K562 (cell line): ENCODE measurements at regions not wholly inside any gene's neighbourhood (a gene's known extent, or its start where the extent isn't known, plus 50 kb on each side); places are given as distances from the start of the nearest gene placed in this dataset.

ENCODE experiments used
- ATAC-seq: fragments of 200-7000 bp; cut with Tn5 transposase; 3 replicates; pipeline ENCODE4 v1.9.1; 2020; ENCODE audit warnings: moderate library complexity
- BruUV-seq: library from RNA; stranded (reverse); fragments of 400-500 nt; replicated peaks from 2 replicates; lab custom pipeline; 2021; lab: Mats Ljungman, UMichigan
- CTCF ChIA-PET: fragments of 300-600 bp; formaldehyde crosslinking; extraction: SDS; loops from one replicate; lab custom pipeline; 2021; ENCODE audit warnings: low intra/inter-chr PET ratio; lab: Yijun Ruan, JAX
- POLR2A ChIA-PET: fragments of 300-600, 350-650 bp; sonication (Branson Sonifier 250); formaldehyde crosslinking; extraction: SDS; loops from one replicate; lab custom pipeline; 2021; ENCODE audit warnings: antibody characterized with exemption, inconsistent platforms; lab: Yijun Ruan, JAX
- DNase-seq, 4 experiments: peaks; one replicate each; pipeline versions ENCODE4 v3.0.0 to v3.0.0-alpha.2; 2011 to 2018; ENCODE audit warnings: low spot score in 3 of 4, mixed read lengths in 3 of 4; ENCODE audit errors: extremely low read depth in 1 of 4
- FAIRE-seq: peaks from 2 replicates; lab custom pipeline; 2011; peaks lifted over from hg19 to GRCh38; lab: Jason Lieb, UNC
- H2AFZ ChIP-seq: 2 replicates; pipeline ENCODE4 v1.6.0; 2011; ENCODE audit warnings: low read depth, low read length, control low read depth, inconsistent platforms
- H3K27ac ChIP-seq: fragments of 200-600 bp; 3 replicates; pipeline ENCODE4 v1.8.0; 2011; ENCODE audit warnings: low read depth, mild to moderate bottlenecking, control low read depth, inconsistent platforms, low read length, moderate library complexity, mixed read lengths; ENCODE audit errors: extremely low read depth
- H3K27me3 ChIP-seq, 2 experiments: fragments of 300-600 bp in 1 of 2; 2 replicates in 1 of 2; 3 replicates in 1 of 2; pipeline versions ENCODE4 v1.6.0 to v1.8.0; 2011; ENCODE audit warnings: inconsistent platforms in 2 of 2, low read length in 2 of 2, mild to moderate bottlenecking in 1 of 2, mixed read lengths in 1 of 2, moderate library complexity in 1 of 2; ENCODE audit not compliant: control insufficient read depth in 2 of 2, insufficient read depth in 2 of 2
- H3K36me3 ChIP-seq: fragments of 300-600 bp; 3 replicates; pipeline ENCODE4 v1.8.0; 2011; ENCODE audit warnings: mild to moderate bottlenecking, low read length, inconsistent platforms; ENCODE audit not compliant: control insufficient read depth, insufficient read depth
- H3K4me1 ChIP-seq, 2 experiments: fragments of 200-600 bp in 1 of 2; replicated peaks in 1 of 2; 2 replicates in 1 of 2; 3 replicates in 1 of 2; pipeline versions ENCODE4 v1.5.1 to v1.8.0; 2011; ENCODE audit warnings: inconsistent platforms in 2 of 2, low read length in 2 of 2, mild to moderate bottlenecking in 1 of 2, mixed read lengths in 1 of 2, moderate library complexity in 1 of 2; ENCODE audit not compliant: control insufficient read depth in 2 of 2, insufficient read depth in 2 of 2
- H3K4me2 ChIP-seq: 2 replicates; pipeline ENCODE4 v1.6.1; 2011; ENCODE audit warnings: low read length, control low read depth, inconsistent platforms, mixed read lengths; ENCODE audit not compliant: insufficient read depth
- H3K4me3 ChIP-seq: fragments of 200-600 bp; sonication (generic), shearing (Covaris generic); 2 replicates; pipeline ENCODE4 v1.5.1; 2016; ENCODE audit warnings: control low read depth, inconsistent platforms
- H3K79me2 ChIP-seq: fragments of 200-600 bp; 3 replicates; pipeline ENCODE4 v1.8.0; 2011; ENCODE audit warnings: low read length, inconsistent platforms; ENCODE audit not compliant: control insufficient read depth, insufficient read depth
- H3K9ac ChIP-seq, 2 experiments: 2 replicates each; pipeline versions ENCODE4 v1.6.0 to v1.6.1; 2011; ENCODE audit warnings: low read depth in 2 of 2, low read length in 2 of 2, control low read depth in 1 of 2, inconsistent platforms in 1 of 2, mild to moderate bottlenecking in 1 of 2, mixed read lengths in 1 of 2; ENCODE audit not compliant: insufficient read depth in 1 of 2
- H3K9me1 ChIP-seq: one replicate; pipeline ENCODE4 v1.6.0; 2011; ENCODE audit warnings: inconsistent platforms, mild to moderate bottlenecking, low read length, moderate library complexity; ENCODE audit not compliant: control insufficient read depth, insufficient read depth
- H3K9me3 ChIP-seq: replicated peaks from 2 replicates; pipeline ENCODE4 v1.5.1; 2011; ENCODE audit warnings: low read depth, low read length, inconsistent platforms; ENCODE audit not compliant: control insufficient read depth, insufficient read depth
- H4K20me1 ChIP-seq: replicated peaks from 2 replicates; pipeline ENCODE4 v1.6.1; 2011; ENCODE audit warnings: low read length, inconsistent platforms, mixed read lengths; ENCODE audit not compliant: control insufficient read depth, insufficient read depth
- BDP1 ChIP-seq: IDR thresholded peaks from 3 replicates; pipeline ENCODE4 v1.6.1; 2011; ENCODE audit not compliant: insufficient read length, insufficient read depth
- BRCA1 ChIP-seq, 2 experiments: fragments of 450-650 bp in 1 of 2; sonication (generic) in 1 of 2; formaldehyde crosslinking in 1 of 2; IDR thresholded peaks; 2 replicates each; pipeline versions ENCODE4 v1.5.0 to v1.6.1; 2017 to 2020; ENCODE audit warnings: mild to moderate bottlenecking in 1 of 2, missing genetic modification reagents in 1 of 2
- CAMTA2 ChIP-seq: fragments of 250-450 bp; sonication (Bioruptor Pico); conservative IDR thresholded peaks from 2 replicates; pipeline ENCODE4 v1.5.1; 2022
- CBX8 ChIP-seq: fragments of 200-600 bp; sonication (generic); IDR thresholded peaks from 2 replicates; pipeline ENCODE4 v1.6.1; 2012; ENCODE audit warnings: borderline replicate concordance, mixed run types, low read depth, mild to moderate bottlenecking, moderate library complexity, mixed read lengths, low read length, control low read depth, inconsistent platforms; ENCODE audit not compliant: poor library complexity, severe bottlenecking; ENCODE audit errors: extremely low read depth
- DPF2 ChIP-seq: fragments of 450-650 bp; IDR thresholded peaks from 2 replicates; pipeline ENCODE4 v1.6.1; 2016
- E2F5 ChIP-seq: sonication (generic); formaldehyde crosslinking; IDR thresholded peaks from 2 replicates; pipeline ENCODE4 v1.8.0; 2022; ENCODE audit warnings: mild to moderate bottlenecking, missing genetic modification reagents
- KHSRP ChIP-seq: fragments of 450-650 bp; IDR thresholded peaks from 2 replicates; pipeline ENCODE4 v1.6.1; 2017
- MAX ChIP-seq: sonication (generic); formaldehyde crosslinking; IDR thresholded peaks from 2 replicates; pipeline ENCODE4 v1.9.0; 2022; ENCODE audit warnings: mild to moderate bottlenecking, missing genetic modification reagents
- MXI1 ChIP-seq: IDR thresholded peaks from 2 replicates; pipeline ENCODE4 v1.6.1; 2011; ENCODE audit warnings: low read depth, mild to moderate bottlenecking, improper control_type of control experiment, low read length
- THAP7 ChIP-seq: fragments of 250-450 bp; sonication (Bioruptor Pico); IDR thresholded peaks from 2 replicates; pipeline ENCODE4 v1.5.0; 2021
- U2AF1 ChIP-seq: fragments of 200-400 bp; formaldehyde crosslinking; optimal IDR thresholded peaks from 2 replicates; pipeline ENCODE3; 2017; ENCODE audit warnings: mild to moderate bottlenecking, low read depth, low read length, moderate library complexity
- ZBTB34 ChIP-seq: fragments of 250-450 bp; sonication (Bioruptor Pico); IDR thresholded peaks from 2 replicates; pipeline ENCODE4 v1.8.0; 2021; ENCODE audit warnings: mild to moderate bottlenecking, moderate library complexity
- ZNF133 ChIP-seq: fragments of 250-450 bp; sonication (Bioruptor Pico); IDR thresholded peaks from 2 replicates; pipeline ENCODE4 v1.4.0; 2020; ENCODE audit warnings: mild to moderate bottlenecking
- ZNF764 ChIP-seq: fragments of 250-450 bp; sonication (Bioruptor Pico); IDR thresholded peaks from 2 replicates; pipeline ENCODE4 v1.4.0; 2020; ENCODE audit warnings: low read depth, mild to moderate bottlenecking, moderate library complexity
- WGBS: fragments of 100-300 bp; shearing (Covaris generic); methylation state at CpG from one replicate; pipeline ENCODE4 v1.1.6; 2016; ENCODE audit warnings: low coverage, mixed read lengths; ENCODE audit not compliant: insufficient coverage; ENCODE audit errors: missing lambda C conversion rate; 5-methylcytosine and 5-hydroxymethylcytosine counted together
- in situ Hi-C: fragments of 300-500 bp; cut with MboI; formaldehyde crosslinking; loops from 4 replicates; pipeline ENCODE4 v1.15.0; 2018; ENCODE audit warnings: inconsistent platforms, mixed read lengths
- intact Hi-C: fragments of 100-400 bp; cut with micrococcal nuclease; formaldehyde crosslinking; loops from 2 replicates; pipeline ENCODE4 v1.14.2; 2022
- TF ChIP-seq, protein P1 (sequence below): fragments of 250-450 bp; sonication (Bioruptor Pico); IDR thresholded peaks from 2 replicates; pipeline ENCODE4 v1.6.1; 2021; ENCODE audit warnings: mild to moderate bottlenecking
- TF ChIP-seq, protein P2 (sequence below): fragments of 450-650 bp; formaldehyde crosslinking; IDR thresholded peaks from 2 replicates; pipeline ENCODE4 v1.4.0; 2020; ENCODE audit warnings: mild to moderate bottlenecking, moderate library complexity
- TF ChIP-seq, protein P3 (sequence below): sonication (generic); formaldehyde crosslinking; IDR thresholded peaks from 2 replicates; pipeline ENCODE4 v1.8.1; 2022; ENCODE audit warnings: missing genetic modification reagents

DNA sequence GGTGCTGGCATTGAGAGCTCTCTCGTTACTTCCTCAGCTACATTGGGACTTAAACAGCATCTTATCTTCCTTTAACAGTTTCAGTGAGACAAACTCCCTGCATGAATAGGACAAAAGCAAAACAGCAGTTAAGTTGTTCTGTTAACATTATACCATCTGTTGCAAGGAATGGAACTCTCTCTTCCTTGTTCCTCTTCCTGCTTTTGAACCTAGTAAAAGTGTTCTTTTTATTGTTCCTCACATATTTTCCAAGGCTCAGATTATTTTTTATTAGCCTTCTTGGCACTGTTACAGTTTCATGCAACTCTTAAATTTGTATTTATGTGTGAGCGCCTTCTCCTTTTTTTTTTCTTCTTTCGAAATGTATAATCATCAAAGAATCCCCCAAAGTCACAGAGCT, 202.6 kb upstream of the UFM1 start:
- no peaks in the 10 kb centered on the region for H3K79me2 ChIP-seq
- in situ Hi-C loops (no loop called here), intact Hi-C loops (no loop called here)
- H3K9me1 ChIP-seq, result no peaks in the 10 kb centered on the region
- TF ChIP-seq ZNF764 (CRISPR knock-in tag) (no peak), CAMTA2 (CRISPR knock-in tag) (no peak), ZNF133 (CRISPR knock-in tag) (no peak), BRCA1 (IDR thresholded peaks at IDR 0.05) (no peak), BRCA1 (CRISPR knock-in tag; IDR thresholded peaks at IDR 0.05) (no peak), U2AF1 (no peak), KHSRP (no peak), BDP1 (no peak), DPF2 (no peak), THAP7 (CRISPR knock-in tag) (no peak), CBX8 (no peak), ZBTB34 (CRISPR knock-in tag) (no peak), MXI1 (no peak), E2F5 (CRISPR knock-in tag) (no peak), MAX (CRISPR knock-in tag) (no peak)
- TF ChIP-seq, protein P1, sequence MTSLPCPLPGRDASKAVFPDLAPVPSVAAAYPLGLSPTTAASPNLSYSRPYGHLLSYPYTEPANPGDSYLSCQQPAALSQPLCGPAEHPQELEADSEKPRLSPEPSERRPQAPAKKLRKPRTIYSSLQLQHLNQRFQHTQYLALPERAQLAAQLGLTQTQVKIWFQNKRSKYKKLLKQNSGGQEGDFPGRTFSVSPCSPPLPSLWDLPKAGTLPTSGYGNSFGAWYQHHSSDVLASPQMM, result no peak
- TF ChIP-seq, protein P2, sequence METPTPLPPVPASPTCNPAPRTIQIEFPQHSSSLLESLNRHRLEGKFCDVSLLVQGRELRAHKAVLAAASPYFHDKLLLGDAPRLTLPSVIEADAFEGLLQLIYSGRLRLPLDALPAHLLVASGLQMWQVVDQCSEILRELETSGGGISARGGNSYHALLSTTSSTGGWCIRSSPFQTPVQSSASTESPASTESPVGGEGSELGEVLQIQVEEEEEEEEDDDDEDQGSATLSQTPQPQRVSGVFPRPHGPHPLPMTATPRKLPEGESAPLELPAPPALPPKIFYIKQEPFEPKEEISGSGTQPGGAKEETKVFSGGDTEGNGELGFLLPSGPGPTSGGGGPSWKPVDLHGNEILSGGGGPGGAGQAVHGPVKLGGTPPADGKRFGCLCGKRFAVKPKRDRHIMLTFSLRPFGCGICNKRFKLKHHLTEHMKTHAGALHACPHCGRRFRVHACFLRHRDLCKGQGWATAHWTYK (CRISPR knock-in tag), result no peak
- TF ChIP-seq, protein P3, sequence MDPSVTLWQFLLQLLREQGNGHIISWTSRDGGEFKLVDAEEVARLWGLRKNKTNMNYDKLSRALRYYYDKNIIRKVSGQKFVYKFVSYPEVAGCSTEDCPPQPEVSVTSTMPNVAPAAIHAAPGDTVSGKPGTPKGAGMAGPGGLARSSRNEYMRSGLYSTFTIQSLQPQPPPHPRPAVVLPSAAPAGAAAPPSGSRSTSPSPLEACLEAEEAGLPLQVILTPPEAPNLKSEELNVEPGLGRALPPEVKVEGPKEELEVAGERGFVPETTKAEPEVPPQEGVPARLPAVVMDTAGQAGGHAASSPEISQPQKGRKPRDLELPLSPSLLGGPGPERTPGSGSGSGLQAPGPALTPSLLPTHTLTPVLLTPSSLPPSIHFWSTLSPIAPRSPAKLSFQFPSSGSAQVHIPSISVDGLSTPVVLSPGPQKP (CRISPR knock-in tag), result no peak
- no peaks in the 10 kb centered on the region for H4K20me1 ChIP-seq
- ChIA-PET POLR2A (no interaction called here), CTCF (no interaction called here)
- no peak overlapping the region for H2AFZ ChIP-seq
- no peaks in the 10 kb centered on the region for H3K27me3 ChIP-seq
- ATAC-seq, result no peak
- H3K9ac ChIP-seq, result no peak overlapping the region
- BruUV-seq, result no TSS peak
- WGBS, result 0% methylated on average over 3 of the region's 3 CpGs
- DNase-seq, result peak in 1 of 4 experiments; percentile 0
- H3K4me2 ChIP-seq, result no peak overlapping the region
- H3K36me3 ChIP-seq, result no peaks in the 10 kb centered on the region
- no peaks in the 10 kb centered on the region for H3K9me3 ChIP-seq
- FAIRE-seq, result no peak
- H3K4me1 ChIP-seq, result no peaks in the 10 kb centered on the region
- H3K4me3 ChIP-seq, result no peak overlapping the region
- H3K27ac ChIP-seq, result no peak overlapping the region
